Fibroblast of skin of right quadriceps (primary cell): ENCODE measurements at regions not wholly inside any gene's neighbourhood (a gene's known extent, or its start where the extent isn't known, plus 50 kb on each side); places are given as distances from the start of the nearest gene placed in this dataset.
"Not testable (repeated sequence)": the region's sequence is repeated elsewhere in the genome, so short reads cannot be mapped to it uniquely, and the experiment has no call there.

Source experiments
- DNase-seq: peaks from one replicate; pipeline ENCODE4 v3.0.0-alpha.2; 2013

GRCh38 chr2:133888107-133888506, 319.8 kb upstream of the NCKAP5 start:
- no peak for DNase-seq

GRCh38 chr2:133888621-133889219, 320.5 kb upstream of the NCKAP5 start:
- DNase-seq, result no peak

GRCh38 chr2:133892352-133892913, 324.2 kb upstream of the NCKAP5 start:
- no peak for DNase-seq

DNA sequence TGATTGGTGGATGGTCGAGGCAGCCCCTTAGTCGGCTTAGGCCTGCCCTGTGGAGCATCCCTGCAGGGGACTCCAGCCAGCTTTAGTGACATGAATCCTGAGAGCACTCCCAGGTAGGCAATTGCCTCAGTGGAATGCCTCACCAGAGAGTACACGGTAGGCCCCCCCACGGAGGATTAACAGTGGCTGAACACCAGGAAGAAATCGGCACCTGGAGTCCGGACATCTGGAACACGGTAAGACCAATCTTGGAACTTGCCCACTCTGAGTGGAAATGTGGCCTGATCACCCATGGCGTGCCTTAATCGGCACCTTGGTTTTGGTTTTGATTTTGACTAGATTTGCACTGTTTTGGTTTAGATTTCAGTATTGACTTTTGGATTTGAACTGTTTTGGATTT, 326.2 kb upstream of the NCKAP5 start:
- no peak for DNase-seq

- DNase-seq, result not testable (repeated sequence)
These were observed 329.6 kb upstream of the NCKAP5 start for GRCh38 chr2:133897838-133898237.

DNA sequence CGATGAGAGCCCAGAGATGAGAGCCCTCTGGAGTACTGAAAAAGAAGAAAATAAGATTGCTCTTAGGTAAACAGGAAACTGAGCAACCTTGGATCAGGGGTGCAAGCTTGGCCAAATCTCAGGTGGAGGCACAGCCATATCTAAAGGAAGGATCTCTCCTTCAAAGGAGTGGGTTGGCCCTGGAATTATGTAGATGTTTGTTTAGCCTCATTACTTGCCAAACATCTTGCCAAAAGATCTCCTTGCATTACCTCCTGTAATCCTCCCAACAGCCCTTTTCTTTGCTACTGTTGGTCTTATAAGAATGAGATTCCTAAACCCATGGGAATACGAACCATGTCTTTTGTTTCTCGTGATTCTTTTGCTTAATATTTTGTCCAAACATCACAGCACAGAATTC, 332.6 kb upstream of the NCKAP5 start:
- no peak for DNase-seq

DNA sequence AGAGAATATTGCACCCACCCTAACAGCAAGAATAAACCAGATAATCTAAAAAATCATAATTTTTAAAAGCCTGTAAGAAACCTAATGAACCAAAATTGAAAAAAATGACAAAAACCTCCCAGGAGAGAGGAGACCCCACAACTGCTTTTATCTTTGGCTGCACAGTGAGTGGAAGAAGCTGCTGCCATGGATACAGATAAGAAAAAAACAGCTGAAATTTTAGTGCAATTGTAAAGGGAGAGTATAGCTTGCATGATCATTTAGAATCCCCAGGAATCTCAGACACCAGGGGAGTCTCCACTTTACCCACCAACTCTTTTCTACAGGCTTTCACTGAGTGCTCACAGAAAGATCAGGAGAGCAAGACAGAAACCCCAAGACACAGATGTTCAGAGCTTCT, 338.1 kb upstream of the NCKAP5 start:
- DNase-seq, result no peak

- no peak for DNase-seq
These were observed 338.7 kb upstream of the NCKAP5 start for GRCh38 chr2:133906926-133907325.

GRCh38 chr2:133908171-133908570, 339.9 kb upstream of the NCKAP5 start:
- no peak for DNase-seq

- DNase-seq, result no peak
These were observed 335.7 kb upstream of the MGAT5 start for GRCh38 chr2:133918141-133918540.

DNA sequence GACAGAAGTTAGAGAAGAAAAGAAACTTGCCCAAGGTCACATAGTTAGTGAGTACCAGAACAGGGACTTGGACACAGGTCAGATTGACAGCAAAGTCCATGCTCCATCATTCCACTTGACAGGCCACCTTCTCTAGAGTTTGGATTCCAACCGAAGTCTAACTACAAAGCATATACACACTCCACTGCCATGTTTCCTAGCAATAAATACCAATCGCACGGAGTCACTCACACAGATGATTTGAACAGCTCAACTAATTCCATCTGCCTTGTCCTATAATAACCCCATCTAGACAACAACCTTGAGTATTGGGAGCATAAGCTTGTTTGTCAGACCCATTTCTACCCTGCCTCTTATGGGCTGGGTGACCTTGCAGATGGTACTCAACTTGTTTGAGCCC, 334.6 kb upstream of the MGAT5 start:
- DNase-seq, result no peak

DNA sequence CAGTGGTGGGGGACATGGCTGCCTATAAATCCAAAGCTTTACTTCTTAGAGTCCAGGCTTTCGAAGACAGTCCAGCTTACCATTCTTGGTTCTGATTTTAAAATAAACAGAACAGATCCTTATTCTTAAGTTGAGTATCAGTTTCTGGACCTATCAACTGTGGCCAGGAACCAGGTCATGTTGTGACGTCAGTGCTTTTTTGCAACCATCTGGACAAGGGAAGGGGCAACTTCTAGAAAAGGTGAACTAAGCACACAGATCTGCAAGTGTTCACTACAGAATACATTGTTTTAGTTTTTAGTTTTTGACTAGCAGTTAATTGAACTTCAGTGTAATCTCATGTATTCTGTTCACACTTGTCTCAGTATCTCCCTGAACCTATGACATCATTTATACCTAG, 326.0 kb upstream of the MGAT5 start:
- DNase-seq, result no peak

DNA sequence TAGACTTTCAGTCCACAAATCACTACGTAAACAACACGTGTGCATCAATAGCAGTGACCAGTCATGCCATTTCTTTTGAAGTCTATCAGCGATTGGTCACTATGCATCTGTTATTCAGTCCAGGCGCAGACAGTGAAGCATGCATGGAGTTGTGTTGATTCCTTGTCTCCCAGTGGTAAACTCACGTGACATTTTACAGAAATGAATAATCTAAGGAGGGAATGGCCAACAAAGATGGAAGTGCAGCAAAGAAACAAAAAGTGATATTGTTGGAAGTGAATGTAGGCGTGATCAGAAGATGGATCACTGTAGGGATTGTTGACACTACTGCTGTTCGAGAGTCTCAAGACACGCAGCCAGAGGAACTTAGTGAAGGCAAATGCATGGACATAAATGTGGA, 317.8 kb upstream of the MGAT5 start:
- DNase-seq, result no peak

- no peak for DNase-seq
These were observed 317.3 kb upstream of the MGAT5 start for GRCh38 chr2:133936601-133937000.

GRCh38 chr2:133937669-133938068, 316.2 kb upstream of the MGAT5 start:
- DNase-seq, result no peak

DNA sequence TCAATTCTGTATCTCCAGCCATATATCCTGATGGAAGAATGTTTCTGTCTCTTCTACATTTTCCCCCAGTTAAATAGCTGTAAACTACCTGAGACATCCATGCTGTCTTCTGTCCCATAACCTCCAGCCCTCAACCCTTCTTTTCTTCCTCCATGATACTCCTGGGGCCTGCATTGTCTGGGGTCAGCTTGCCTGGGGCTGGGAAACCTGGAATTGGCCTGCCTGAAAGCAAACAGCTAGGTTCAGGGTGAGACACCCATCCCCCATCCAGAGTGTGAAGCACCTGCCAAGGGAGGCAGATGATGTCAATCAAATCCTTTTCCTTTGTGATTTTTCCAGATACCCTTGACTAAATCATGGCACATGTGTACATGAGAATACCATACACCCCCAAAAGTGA, 313.7 kb upstream of the MGAT5 start:
- DNase-seq, result no peak

- DNase-seq, result no peak
These were observed 312.2 kb upstream of the MGAT5 start for GRCh38 chr2:133941666-133942065.

DNA sequence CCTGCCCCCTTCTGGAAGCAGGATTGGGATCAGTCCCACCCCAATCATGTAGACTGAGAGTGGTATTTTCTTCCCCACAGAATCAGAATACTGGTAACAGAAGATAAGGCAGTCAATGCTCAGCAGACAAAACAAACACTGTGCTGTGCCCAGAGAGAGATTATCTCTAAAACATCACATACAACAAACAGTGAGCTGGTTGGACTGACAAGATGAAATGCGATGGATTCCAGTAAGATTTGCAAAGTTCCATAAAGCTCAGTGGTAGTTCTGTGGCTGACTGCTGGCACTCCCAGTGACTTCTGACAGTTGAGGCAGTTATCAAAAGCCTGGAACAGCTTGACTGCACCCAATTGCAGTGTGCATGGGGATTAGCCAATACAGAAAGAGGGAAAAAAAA, 311.5 kb upstream of the MGAT5 start:
- no peak for DNase-seq

DNA sequence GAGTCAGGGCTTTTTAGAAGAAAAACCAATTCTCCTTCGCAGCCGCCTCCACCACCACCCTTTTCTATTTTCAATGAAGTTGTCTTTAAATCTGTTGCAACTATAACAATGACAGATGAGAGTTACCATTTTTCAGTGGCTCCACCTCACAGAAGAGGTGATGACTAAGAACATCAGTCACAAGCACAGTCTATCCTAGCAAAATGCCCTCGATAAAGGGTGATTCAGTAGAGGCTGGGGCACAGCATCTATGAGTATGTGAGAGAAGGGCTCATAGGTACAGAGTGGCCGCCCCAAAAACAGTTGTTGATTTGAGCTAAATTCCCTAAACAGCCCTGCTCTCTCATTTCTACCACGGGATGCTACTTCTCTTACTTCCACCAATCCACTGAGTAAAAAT, 310.8 kb upstream of the MGAT5 start:
- DNase-seq, result no peak

- no peak for DNase-seq
These were observed 308.8 kb upstream of the MGAT5 start for GRCh38 chr2:133945089-133945488.

DNA sequence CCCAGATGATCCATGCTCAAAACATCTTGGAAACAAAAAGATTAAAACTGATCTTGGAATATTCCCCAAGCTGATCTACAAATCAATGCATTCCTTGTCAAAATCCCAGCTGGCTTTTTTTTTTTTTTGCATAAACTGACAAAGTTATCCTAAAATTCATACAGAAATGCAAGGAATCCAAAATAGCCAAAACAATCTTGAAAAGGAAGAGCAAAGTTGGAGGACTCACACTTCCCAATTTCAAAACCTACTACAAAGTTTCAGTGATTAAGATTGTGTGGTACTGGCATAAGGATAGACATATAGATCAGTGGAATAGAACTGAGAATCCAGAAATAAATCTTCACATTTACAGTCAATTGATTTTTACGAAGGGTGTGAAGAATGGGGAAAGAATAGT, 306.8 kb upstream of the MGAT5 start:
- no peak for DNase-seq

- no peak for DNase-seq
These were observed 305.1 kb upstream of the MGAT5 start for GRCh38 chr2:133948610-133949290.

DNA sequence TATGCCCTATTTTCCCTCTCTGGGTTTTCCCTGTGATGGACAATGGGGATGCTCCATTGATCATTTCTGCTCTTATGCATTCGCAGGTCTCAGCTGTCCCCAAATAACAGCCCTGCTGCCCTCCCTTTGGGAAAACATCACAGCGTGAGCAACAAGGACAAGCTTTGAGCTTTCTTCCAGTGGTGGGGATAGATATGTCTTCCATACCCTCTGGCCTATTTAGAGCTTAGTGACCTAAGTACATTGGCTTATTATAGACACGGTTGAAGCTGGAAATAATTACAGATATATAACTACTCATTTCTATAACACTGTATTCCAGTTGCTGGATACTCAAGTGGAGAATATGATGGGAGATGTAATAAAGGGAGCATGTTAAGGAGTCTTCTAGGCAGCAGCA, 304.3 kb upstream of the MGAT5 start:
- DNase-seq, result no peak

DNA sequence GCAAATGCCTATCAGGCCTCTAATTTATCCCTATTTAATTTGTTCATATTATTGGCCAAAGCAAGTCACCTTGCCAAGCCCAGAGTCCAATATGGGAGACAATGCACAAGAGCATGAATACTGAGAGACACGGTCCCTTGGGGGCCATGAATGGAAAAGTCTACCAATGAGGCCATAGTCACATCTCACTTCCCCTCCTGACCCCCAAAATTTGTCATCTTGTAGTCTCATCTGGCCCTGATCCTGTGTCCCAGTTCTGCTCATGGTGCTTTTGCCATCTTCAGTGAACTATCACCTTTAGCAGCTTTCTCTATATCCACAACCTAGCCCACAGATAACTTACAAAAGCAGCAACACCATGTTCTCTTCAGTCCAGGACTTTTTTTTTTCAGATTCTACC, 302.7 kb upstream of the MGAT5 start:
- DNase-seq, result no peak

DNA sequence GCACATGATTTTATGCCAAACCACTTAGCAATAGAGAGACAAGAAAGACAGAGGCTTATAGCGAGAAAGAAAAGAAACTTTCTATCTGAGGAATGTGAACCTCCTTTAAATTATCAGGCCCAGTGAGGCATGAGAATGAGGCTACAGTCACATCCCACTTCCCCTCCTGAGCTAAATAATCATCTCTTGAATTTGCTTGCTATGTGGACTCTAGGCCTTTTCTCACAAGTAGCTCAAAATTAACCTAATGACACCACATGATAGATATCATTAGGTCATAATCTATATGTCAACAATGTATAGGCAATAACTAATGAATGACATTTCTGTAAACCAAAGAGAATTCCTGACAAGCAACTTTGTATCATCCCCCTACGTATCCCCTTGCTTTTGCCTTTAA, 301.5 kb upstream of the MGAT5 start:
- no peak for DNase-seq
